GM19240 (cell line): ENCODE measurements at regions not wholly inside any gene's neighbourhood (a gene's known extent, or its start where the extent isn't known, plus 50 kb on each side); places are given as distances from the start of the nearest gene placed in this dataset.

Experiments used
- DNase-seq: peaks from one replicate; pipeline ENCODE4 v3.0.0; 2011; ENCODE audit warnings: low spot score; ENCODE audit not compliant: insufficient read length

DNA sequence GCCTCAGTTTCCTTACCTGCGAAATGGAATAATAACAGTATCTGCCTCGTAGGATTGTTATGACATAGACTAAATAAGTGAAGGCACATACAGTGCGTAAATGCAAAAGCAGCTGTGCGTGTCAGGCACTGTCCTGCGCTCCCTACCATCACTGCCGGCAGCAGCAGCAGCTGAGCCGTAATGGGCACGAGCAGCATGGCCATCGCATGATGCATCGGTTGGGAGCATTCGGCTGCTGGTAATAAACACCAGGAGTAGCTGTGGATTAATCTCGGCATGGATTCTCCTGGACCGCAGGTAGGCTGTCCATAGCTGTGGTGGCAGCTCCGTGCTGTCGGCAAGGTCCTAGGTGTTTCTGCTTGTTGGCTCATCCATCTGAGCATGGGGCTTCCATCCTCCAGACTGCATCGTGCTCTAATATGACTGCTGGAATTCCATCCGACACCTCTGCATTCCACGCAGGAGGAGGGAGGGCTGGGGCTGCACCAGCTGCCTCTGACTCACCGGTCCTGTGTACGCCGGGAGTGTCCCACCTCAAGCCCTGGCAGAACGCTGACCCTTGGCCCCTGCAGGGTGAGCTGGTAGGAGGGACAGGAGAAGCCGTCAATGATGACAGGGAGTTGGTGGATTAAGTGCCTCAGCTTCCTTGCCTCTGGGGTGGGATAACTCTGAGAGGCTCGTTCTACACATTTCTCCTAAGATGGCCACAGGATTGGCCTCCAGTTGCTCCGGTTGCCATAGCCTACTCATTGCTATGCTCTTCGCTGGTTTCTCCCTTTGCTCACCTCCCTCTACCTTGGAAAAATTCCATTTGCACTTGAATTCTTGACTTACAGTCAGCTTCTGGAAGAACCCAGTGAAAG, 100.9 kb upstream of the PMEPA1 start:
- DNase-seq = no peak

DNA sequence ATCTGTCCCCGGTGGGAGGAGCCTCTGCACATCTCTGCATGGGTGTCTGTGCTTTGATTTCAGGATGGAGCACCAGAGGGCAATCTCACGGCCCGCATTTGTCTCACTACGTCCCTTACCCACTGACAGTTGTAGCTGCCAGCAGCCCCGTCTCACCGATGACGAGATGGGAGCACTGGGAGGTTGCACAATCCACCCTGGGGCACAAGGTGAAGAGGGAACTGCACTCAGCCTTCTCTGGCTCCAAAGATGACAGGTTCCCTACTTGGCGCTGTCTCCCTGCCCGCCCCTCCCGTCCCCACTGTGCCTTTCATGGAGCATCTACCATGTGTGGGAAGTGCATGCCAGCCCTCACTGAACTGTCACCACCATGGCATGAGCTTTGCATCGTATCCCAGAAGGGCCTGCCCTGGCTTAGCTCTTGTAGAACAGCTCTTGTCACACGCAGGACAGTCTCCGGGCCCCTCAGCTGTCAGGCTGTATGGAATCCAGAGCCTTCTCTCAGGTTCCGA, 99.9 kb upstream of the PMEPA1 start:
- no peak for DNase-seq

DNA sequence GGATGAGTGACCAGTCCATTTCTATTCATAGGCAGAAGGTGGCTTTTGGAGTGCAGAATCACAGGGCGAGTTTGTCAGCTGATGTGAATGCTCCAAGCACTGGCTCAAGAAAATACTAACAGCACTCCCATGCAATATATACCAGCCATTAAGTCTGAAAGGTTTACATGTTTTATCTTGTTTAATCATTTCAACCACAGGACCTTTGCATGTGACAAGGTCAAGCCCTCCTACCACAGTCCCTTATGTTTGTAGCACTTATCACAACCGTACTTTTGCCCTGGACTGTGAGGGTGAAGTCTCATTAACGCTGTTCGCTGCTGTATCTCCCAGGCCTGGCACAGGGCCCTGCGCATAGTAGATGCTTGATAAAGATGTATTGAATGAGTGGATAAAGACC, 99.3 kb upstream of the PMEPA1 start:
- DNase-seq = no peak

DNA sequence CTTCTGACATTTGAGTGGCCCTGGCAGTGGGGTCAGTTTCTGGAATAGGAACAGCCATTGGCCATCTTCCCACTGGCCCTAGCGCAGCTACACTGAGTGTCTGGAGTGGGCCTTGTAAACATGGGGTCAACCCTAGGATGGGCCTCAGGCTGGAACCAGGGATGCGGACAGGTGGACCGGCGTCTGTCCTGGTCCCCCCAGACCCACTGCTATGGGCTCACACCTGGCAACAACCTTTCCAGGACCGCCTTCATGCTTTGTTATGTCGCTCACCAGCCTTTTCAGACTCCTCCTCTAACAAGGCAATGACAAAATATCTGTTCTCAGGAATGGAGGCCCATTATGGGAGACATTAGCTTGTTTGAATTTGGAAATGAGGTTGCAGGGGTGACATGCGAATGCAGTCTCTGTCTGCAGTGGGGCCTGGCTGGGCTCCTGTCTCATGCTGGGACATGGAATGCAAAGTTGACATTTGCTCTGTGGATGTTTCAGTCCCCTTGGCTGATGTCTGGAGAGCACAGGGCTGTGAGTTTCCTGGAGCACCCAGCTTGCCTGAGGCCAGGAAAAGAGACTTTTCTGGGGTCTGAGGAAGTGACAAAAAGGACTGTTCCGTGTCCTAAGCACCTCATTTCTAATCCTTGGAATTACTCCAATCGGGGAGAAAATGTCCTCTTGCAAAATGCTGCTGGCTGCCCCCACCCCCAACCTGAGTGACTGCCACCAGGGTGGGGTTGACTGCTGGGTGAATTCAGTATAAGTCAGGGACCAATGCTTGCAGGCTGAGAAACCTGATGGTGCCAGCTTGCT, 98.7 kb upstream of the PMEPA1 start:
- no peak for DNase-seq

DNA sequence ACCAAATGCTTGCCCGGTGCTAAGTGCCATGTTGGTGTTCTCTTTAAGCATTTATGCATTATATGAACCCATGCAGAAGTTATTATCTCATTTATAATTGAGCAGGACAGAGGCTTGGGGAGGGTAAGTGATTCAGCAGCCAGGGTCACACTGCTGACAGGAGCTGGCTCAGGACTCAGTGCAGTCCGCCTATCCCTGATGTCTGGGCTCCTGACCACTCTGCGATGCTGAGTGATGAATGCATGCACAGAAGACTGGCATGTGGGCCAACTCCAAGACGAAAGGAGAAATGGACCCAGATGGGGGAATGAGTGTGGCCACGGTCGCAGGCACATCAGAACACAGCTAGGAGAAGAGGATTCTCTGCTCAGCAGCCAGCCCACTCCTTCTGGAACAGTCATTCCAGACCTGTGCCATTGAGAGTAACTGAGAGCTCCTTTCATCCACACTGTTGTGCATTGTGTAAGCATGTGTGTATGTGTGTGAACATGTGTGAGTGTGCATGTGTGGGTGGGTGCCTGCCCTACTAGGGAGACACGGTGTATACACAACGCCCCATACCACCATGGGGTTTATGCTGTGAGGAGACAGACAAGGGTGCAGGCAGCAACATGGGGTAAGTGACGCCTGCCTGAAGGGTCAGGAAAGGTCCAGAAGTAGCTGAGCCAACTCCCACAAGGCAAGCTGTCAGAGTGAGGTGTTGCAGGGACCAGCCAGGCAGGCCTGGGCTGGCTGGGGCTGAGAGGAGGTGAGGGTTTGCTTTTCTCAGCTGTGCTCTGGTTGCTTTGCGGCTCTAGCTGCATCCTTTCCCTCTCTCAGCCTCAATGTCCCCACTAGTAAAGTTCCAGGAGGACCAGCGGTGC, 97.8 kb upstream of the PMEPA1 start:
- no peak for DNase-seq

DNA sequence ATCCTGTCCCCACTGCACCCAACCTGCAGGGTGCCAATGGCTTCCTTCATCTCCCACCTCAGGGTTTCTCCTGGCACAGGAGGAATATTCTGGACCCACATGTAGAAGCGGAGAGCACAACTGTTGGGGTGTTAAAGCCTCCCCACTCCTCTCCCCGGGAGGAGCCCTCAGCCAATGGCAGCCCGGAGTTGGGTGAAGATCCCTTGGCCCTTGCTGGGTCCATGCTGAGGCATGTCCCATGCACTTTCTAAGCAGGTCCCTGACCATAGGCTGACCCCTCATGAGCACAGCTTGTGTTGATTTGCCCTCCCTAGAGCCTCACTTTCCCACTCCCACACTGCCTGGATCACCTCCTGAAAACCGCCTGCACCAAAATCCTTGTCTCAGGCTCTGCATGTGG, 97.2 kb upstream of the PMEPA1 start:
- no peak for DNase-seq

DNA sequence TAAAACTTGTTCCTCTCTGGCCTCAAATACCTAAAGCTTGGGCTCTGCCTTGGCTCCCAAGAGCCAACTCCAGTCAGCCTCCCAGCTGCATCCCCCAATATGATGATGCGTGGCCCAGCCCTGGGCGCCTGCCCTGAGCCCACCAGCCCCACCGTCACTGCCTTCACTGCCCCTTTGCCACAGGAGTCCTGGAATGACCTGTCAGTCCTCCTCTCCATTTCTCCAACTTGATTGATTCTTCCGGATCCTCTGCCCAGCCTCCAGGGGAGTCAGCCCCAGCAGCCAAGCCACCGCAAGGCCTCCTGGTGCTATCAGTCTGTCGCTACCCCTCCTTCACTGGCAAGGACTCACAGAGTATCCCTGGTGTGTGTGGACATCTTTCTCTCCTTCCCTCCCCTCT, 96.7 kb upstream of the PMEPA1 start:
- DNase-seq = no peak

DNA sequence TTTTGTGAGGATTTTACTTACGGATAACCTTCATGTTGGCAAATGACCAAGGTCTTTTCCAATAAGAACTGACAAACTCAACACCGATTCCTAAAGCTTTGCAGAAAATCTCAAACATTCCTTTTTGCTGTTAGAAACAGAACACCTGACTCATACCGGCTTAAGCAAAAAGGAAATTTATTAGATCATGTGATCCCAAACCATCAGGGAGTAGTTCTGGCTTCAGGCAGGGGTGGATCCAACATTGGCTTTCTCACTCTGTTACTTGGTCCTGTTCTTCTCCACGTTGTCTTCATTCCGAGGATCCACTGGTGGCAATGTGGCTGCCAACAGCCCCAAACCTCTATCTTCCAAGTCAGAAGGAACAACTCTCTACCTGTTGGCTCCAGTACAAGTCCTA, 95.9 kb upstream of the PMEPA1 start:
- no peak for DNase-seq

DNA sequence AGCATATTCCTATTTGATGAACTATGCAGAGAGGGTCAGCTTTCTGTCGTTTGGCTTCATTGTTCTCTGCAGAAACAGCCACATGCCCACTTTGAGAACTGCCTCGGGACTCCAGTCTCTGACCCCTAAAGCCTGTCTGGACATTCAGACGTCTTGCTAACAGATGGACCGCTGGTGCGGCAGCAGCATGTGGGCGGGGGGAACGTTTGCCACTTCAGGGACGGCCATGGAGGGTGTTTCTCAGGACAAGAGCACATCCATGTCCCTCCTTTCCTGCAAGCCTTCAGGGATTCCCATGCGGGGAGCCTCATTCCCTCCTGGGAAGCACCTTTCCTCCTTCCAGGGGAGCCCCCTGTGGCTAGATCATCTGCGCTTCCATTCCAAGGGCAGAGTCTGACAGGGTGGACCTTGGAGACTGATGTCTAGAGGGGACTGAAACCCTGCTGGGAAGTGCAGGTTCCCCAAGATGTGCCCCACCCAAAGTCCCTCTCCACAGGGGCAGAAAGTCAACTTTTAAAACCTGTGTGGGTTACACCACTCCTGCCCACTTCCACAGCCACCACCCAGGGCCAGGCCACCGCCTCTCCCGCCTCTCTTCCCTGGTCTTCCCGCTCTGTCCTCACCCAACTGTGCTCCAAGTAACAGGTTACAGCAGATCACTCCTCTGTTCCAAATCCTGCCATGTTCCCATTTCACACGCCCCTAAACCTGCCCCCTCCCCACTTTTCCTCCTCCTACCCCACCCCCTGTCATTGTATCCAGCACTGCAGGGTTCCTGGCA, 94.8 kb upstream of the PMEPA1 start:
- DNase-seq = no peak

DNA sequence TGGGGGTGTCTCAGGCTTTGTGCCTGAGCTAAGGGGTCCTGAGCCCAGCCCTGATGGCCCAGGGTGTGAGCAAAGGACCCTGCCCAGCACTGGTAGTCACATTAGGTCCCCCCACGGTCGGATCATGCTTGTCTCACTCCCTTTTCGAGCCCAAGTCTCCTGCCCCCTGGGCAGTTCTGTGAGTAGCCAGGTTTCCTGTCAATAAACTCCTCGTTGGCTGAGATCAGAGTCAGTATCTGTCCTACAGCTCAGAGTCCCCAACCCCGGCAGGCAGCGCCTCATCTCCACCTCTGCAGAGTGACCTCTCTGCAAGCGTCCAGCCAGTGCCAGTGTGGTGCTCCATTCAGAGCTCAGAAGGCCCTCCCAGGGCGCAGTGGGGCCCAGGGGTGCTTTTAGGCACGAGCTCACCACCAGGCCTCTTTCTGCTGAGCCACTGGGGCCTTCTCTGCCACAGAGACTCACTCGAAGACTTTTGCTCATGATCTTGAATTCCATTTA, 93.7 kb upstream of the PMEPA1 start:
- DNase-seq = no peak

DNA sequence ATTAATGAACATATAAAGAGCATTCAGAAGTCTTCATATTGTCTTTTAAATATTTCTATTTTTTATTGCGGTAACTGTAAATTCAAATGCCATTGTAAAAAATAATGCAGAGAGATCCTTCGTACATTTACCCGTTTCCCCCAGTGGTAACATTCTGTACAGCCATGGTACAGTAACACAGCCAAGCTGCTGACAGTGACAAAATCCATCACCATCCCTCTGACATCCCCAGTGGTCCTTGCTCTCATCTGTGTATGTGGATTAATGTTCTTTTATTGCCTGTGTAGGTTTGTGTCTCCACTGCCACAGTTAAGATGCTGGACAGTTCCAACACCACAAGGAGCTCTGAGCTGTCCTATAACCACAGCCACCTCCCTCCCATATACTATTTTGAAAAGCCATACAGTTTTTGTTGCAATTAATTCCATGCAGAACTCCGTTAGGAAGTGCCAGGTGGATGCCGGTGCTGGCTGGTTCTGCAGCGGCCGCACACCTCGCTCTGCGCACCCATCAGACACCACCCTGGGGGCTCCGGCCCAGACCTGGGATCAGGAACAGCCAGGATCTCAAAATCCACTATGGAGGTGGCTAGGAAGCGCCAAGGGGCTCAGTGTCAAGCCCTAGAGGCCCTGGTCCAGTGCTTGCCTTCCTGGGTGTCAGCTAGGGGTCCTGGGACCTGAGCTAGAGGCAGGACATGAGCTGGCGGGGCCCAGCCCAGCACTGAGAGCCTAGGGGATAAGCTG, 93.1 kb upstream of the PMEPA1 start:
- DNase-seq = no peak

DNA sequence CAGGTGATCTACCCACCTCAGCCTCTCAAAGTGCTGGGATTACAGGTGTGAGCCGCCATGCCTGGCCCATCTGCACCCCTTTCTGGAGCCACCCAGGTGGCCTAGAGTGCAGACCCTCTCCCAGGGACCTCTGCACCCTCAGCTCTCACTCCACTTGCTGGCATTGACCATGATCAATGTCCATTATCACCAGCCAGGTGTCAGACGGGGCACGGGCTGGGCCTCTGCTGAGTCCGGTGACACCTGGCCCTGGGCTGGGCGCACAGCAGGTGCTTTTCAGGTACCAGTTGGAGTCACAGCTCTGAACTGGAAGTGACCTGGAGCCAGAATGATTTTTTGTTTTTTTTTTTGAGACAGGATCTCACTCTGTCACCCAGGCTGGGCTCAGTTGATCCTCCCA, 91.8 kb upstream of the PMEPA1 start:
- no peak for DNase-seq

DNA sequence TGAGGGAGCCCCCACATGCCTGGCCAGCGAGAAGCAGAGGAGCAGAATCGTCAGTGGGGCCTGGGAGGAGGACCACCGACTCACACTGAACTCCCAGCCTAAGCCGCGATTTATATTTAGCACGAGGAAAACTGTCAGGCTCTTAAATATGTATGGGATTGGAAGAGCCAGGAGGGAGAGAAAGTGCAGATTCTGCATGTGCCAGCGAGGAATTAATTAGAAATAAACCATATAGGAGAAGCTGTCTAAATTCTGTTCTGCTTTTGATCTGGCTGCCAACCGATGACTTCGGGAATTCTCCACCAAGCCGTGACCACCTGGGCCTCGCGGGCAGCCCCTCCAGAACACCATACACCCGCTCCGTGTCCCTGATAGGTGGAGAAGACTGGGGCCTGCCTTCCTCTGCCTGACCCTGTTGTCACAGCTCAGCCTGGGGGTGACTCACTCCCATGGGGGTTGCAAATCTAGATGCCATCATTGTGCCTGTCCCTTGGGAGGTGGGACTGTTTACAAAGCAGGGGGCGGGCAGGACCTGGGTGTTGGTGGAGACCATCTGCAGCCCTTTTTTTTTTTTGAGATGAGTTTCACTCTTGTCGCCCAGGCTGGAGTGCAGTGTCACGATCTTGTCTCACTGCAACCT, 91.1 kb upstream of the PMEPA1 start:
- no peak for DNase-seq

DNA sequence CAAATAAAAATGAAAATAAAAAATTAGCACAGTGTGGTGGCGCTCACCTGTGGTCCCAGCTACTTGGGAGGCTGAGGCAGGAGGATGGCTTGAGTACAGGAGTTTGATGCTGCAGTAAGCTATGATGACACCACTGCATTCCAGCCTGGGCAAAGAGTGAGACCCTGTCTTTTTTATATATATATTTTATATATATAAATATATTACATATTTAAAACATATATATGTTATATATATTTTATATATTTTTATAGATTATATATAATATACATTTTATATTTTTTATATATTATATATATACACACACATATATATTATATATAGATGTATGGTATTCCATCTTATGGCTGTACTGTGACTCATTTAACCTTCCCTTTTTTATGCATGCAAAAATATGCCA, 87.6 kb upstream of the PMEPA1 start:
- no peak for DNase-seq

DNA sequence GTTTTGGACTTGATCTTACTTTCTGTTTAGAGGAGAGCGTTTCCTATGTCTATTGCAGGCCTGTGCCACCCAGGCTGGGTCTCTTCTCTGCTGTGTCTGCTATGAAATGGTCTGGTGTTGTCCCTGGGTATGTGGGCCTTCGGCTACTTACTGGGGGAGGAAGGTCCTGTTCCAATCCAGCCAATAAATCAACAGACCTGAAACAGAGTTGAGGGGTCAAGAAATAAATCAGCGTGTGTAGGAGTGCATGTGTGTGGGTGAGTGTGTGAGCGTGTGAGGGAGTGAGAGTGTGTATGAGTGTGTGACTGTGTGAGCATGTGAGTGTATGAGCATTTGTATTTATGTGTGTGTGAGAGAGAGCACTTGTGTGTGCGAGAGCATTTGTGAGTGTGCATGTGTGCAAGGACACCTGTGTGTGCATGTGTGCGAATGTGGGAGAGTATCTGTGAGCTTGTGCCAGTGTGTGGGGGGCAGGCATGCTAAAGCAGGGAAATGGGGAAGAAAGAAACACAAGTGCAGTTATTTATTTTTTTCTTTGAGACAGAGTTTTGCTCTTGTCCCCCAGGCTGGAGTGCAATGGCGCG, 86.3 kb upstream of the PMEPA1 start:
- DNase-seq = no peak

DNA sequence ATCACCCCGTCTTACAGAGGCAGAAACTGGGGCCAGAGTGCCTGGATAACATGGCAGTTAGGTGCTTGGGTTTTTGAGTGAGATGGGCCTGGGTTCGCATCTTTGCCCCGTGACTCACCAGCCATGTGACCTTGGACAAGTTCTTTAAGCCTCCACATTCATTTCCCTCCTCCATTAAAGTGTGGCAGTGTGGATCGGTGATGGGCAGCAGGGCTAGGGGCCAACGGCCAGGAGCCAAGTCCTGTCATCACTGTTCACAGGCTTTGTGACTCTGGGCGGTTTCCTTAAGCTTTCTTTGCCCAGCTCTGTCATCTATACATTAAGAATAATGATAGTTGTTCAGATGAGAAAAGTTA, 85.5 kb upstream of the PMEPA1 start:
- DNase-seq = no peak

DNA sequence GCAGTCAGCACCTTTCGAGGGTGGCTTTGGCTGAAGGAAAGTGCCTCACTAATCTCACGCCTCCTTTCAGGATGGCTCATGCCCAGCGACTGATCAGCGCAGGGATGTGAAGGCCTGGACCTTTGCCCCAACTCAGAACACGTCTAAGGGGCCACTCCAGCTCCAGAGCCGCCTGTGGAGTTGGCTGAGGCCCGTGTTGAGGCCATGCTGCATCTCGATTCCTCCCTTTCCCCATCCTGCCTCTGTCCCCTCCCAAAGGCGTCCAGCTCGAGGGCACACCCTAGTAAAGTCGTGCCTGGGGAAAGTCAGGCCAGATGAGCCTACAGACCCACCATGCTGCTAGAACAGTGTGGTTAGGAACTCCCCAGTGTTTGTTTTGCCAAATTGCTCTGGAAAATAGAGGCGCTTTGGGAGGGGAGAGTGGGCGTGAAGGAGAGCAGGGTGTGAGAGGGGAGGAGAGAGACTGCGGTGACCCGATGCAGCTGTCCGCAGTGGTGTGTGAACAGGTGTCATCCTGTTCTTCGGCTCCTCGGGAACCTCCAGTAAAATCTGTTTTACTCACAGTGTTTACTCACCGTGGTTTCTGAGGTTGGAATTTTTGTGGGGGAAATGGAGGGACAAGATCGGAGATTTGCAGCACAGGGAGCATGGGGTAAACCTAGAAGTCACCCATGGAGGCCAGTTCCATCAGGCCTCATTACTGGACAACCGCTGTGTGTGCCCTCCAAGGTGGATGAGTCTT, 85.0 kb upstream of the PMEPA1 start:
- DNase-seq = no peak

DNA sequence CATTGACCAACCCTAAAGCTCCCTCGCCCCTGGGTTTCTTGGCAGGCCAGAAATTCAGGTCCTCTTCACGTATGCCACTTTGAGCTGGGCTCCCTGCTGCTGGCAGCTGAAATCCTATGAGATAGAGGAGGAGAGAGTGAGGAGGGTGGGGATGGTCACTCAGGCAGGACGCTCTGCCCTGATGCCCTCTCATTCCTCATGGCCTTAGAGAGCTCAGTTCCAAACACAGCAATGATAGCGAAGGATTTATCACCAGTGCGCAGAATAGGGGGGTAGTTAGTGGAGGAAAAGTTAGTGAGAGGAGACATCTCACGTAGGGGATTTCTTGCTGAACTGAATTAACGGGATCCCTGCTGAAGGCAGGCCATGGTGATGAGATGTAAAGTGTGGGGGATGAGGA, 84.2 kb upstream of the PMEPA1 start:
- DNase-seq = no peak
